ENCODE measurements at regions not wholly inside any gene's neighbourhood (a gene's known extent, or its start where the extent isn't known, plus 50 kb on each side); places are given as distances from the start of the nearest gene placed in this dataset.

DNA sequence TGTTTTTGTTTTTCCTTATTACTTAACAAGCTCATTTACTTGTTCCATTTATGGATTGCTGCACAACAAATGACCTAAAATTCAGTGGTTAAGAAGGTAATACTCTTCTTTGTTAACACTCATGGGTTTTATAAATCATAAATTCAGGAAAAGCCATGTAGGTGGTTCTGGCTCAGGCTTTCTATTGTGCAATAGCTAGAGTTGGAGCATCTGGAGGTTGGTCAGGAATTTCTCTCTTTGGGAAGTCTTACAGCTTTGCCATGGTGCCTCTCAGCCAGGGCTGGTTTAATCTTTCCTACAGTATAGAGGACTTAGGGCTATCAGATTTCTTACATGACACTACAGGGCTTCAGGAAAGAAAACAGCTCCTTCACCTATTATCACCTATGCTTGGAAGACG, 1677.1 kb downstream of the KCNT2 start:
- Histone ChIP-seq H3K9me3 (no peaks in the 10 kb centered on the region), H3K4me1 (no peaks in the 10 kb centered on the region), H3K36me3 (no peaks in the 10 kb centered on the region), H3K27me3 (no peaks in the 10 kb centered on the region), H3K27ac (no peak overlapping the region), H3K4me3 (no peak overlapping the region)
- TF ChIP-seq, protein P1, sequence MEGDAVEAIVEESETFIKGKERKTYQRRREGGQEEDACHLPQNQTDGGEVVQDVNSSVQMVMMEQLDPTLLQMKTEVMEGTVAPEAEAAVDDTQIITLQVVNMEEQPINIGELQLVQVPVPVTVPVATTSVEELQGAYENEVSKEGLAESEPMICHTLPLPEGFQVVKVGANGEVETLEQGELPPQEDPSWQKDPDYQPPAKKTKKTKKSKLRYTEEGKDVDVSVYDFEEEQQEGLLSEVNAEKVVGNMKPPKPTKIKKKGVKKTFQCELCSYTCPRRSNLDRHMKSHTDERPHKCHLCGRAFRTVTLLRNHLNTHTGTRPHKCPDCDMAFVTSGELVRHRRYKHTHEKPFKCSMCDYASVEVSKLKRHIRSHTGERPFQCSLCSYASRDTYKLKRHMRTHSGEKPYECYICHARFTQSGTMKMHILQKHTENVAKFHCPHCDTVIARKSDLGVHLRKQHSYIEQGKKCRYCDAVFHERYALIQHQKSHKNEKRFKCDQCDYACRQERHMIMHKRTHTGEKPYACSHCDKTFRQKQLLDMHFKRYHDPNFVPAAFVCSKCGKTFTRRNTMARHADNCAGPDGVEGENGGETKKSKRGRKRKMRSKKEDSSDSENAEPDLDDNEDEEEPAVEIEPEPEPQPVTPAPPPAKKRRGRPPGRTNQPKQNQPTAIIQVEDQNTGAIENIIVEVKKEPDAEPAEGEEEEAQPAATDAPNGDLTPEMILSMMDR (IDR thresholded peaks at IDR 0.05), result no peak
- TF ChIP-seq POLR2A (IDR thresholded peaks at IDR 0.05), result no peak
- DNase-seq, result no peak

- H3K9me3 ChIP-seq, result no peaks in the 10 kb centered on the region
- H3K27ac ChIP-seq, result no peak overlapping the region
- no peaks in the 10 kb centered on the region for H3K36me3 ChIP-seq
- no peak for TF ChIP-seq POLR2A (IDR thresholded peaks at IDR 0.05)
- TF ChIP-seq, protein P1 (IDR thresholded peaks at IDR 0.05), result no peak
- no peaks in the 10 kb centered on the region for H3K27me3 ChIP-seq
- no peak overlapping the region for H3K4me3 ChIP-seq
- DNase-seq, result no peak
- H3K4me1 ChIP-seq, result no peaks in the 10 kb centered on the region
Measured at GRCh38 chr1:194930132-194930531, 1678.1 kb downstream of the KCNT2 start.

GRCh38 chr1:194929357-194929756, 1678.9 kb downstream of the KCNT2 start:
- Histone ChIP-seq H3K9me3 (no peaks in the 10 kb centered on the region), H3K27ac (no peak overlapping the region), H3K36me3 (no peaks in the 10 kb centered on the region), H3K4me1 (no peaks in the 10 kb centered on the region), H3K4me3 (no peak overlapping the region), H3K27me3 (no peaks in the 10 kb centered on the region)
- no peak for DNase-seq
- TF ChIP-seq, protein P1 (IDR thresholded peaks at IDR 0.05), result no peak
- no peak for TF ChIP-seq POLR2A (IDR thresholded peaks at IDR 0.05)

DNA sequence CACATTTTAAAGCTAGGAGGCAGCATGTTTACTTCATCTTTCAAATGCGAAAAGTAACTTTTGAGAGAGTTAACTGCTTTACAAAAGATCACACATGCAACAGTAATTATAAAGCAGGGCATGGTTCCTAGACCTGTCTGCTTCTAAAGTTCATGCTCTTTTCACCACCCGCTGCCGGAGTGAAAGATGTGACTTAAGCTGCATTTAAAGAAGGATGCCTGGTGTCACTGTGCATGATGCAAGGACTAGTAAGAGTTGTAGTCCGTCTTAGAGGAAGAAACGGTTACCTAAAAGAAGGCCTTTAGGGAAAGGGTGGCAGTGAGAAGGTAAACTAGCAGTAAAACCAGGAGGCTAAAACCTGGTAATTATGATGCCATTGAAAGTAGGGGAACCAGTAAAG, 1689.1 kb downstream of the KCNT2 start:
- no peak for TF ChIP-seq POLR2A (IDR thresholded peaks at IDR 0.05)
- TF ChIP-seq, protein P1 (IDR thresholded peaks at IDR 0.05), result no peak
- H3K4me3 ChIP-seq, result no peak overlapping the region

GRCh38 chr1:194917769-194918168, 1690.5 kb downstream of the KCNT2 start:
- Histone ChIP-seq H3K4me3 (no peak overlapping the region), H3K36me3 (no peaks in the 10 kb centered on the region), H3K9me3 (no peaks in the 10 kb centered on the region), H3K4me1 (no peaks in the 10 kb centered on the region), H3K27ac (no peak overlapping the region), H3K27me3 (no peaks in the 10 kb centered on the region)
- no peak for DNase-seq
- no peak for TF ChIP-seq POLR2A (IDR thresholded peaks at IDR 0.05)
- TF ChIP-seq, protein P1 (IDR thresholded peaks at IDR 0.05), result no peak

More for the DNA sequence above, 1689.1 kb downstream of the KCNT2 start:
- no peak for DNase-seq
- H3K36me3 ChIP-seq, result no peaks in the 10 kb centered on the region
- H3K4me1 ChIP-seq, result no peaks in the 10 kb centered on the region
- no peaks in the 10 kb centered on the region for H3K9me3 ChIP-seq
- H3K27ac ChIP-seq, result no peak overlapping the region
- H3K27me3 ChIP-seq, result no peaks in the 10 kb centered on the region

DNA sequence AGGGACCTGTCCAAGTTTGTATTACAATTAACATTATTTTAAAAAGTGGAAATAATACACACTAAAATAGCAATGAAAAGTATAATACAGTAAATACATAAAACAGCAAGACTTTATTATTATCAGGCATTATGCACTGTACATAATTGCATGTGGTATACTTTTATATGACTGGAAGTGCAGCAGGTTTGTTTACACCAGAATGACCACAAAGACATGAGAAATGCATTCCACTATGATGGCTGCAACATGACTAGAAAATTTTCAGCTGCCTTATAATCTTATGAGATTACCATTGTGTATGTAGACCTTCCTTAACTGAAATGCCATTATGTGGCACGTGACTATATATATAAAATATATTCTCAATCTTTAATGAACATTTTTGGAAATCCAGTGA, 1699.6 kb downstream of the KCNT2 start:
- H3K27ac ChIP-seq, result no peak overlapping the region
- DNase-seq, result no peak
- no peak overlapping the region for H3K4me3 ChIP-seq
- no peaks in the 10 kb centered on the region for H3K27me3 ChIP-seq
- no peaks in the 10 kb centered on the region for H3K4me1 ChIP-seq
- TF ChIP-seq POLR2A (IDR thresholded peaks at IDR 0.05), result no peak
- TF ChIP-seq, protein P1 (IDR thresholded peaks at IDR 0.05), result no peak
- peaks cover 0 to 2% (median 0%) of the 10 kb centered on the region in 4 donors for H3K9me3 ChIP-seq
- H3K36me3 ChIP-seq, result no peaks in the 10 kb centered on the region
